GM21515 (cell line): ENCODE measurements at regions not wholly inside any gene's neighbourhood (a gene's known extent, or its start where the extent isn't known, plus 50 kb on each side); places are given as distances from the start of the nearest gene placed in this dataset.

ENCODE experiments used
- ATAC-seq: cut with Tn5 transposase; IDR thresholded peaks from one replicate; pipeline ENCODE4 v1.9.1; 2021; ENCODE audit not compliant: unreplicated experiment

DNA sequence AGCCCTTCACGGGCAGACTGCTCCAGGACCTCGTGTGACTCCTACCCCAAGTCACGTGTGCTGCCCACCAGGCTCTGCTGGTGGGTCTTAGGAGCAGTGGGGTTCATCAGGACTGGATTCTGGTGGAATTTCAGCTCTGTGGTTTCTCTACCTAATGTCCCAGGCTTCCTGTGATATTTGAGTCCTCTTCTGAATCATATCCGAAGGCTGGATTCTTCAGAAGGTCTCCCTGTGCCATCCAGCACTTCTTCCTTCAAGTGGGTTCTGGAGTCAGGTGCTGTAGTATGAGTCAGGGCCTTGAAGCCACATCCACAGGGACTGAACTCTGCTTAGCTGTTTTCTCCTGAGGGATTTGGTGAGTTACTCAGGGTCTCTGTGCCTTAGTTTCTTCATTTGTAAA, 850.2 kb upstream of the CELF4 start:
- no peak for ATAC-seq

DNA sequence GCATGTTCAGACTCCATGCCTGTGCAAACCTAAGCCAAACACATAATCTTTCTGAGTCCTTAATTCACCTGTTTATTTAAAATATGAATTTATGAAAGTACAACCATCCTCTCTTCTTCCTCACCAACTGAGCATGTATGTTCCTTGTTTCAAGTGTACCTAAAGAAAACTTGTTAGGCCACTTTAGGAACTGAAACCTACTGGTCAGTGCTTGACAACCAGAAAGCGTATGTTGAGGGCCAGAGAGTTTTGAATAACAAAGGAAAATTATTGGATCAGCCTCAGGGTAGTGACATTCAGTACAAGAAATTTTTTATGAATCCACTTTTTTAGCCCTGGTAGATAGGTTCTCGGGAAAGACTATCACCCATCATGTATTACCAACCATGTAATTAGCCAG, 847.6 kb upstream of the CELF4 start:
- no peak for ATAC-seq

DNA sequence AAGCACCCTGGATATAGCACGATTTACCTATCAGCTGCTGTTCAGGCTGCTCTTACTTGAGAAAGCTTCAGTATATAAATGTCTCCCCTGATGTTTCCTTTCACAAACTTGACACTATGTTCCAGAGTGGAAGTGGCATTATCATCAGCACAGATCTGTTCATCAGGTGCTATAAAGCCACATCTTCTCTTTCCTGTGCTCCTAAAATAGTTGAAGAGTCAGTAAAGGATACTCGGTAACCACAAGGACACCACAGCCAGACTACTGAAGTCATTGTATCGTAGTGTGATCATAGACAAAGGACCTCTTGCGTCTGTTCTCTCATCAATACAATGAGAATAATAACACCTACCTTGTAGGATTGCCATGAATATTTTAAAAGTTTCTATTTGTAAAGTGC, 841.0 kb upstream of the CELF4 start:
- ATAC-seq: no peak

DNA sequence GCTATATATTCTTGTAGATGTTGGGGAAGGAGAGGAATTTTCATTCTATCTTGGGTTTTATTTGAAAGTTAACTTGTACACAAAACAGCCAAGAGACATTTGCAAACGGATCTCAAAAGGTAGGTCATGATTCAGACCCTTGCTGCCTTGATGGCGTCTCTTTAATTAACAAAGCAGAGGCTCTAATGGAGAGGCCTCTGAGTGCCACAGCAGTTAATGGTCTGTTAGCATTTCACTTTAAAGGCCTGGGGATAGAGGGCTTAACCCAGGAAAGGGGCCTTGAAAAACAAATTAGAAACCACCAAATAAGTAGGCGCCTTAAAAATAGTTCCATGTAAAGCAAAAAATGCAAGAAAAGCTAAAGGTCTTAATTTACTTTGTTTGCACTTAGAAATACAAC, 836.9 kb upstream of the CELF4 start:
- no peak for ATAC-seq

DNA sequence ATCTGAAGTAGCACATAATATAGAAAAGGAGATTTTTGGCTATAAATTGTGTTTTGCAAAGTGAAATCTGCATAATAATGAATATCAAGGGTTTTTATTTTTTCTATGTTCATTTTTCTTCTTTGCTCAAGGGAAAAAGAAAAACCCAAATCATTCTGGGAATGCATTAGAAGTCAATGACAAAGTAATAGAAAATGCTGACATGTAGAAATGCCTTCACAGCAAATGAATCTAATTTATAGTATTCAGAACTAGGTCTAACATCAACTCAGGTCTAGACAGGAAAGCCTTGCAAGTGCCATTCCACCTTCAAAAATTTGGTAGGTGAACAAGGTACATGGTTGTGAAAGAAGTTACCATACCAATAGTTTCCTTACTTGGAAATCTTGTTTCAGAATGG, 831.5 kb upstream of the CELF4 start:
- no peak for ATAC-seq

DNA sequence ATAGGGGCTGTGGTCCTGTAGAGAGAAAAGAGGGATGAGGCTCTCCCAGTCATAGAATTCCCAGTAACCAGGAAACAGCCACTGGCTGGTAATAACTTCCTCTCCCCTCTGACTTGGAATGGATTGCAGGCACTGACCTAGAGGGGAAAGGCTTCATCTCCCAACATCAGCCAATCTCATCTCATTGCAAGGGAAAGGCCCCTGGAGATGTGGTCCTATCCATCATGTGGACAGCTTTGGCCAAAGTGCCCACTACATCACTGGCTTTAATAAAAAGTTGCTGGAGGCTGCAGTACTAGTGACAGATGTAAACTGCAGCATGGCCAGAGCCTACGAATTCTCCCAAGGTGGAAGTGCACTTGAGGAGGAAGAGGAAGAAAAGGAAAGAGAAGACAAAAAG, 820.5 kb upstream of the CELF4 start:
- no peak for ATAC-seq

DNA sequence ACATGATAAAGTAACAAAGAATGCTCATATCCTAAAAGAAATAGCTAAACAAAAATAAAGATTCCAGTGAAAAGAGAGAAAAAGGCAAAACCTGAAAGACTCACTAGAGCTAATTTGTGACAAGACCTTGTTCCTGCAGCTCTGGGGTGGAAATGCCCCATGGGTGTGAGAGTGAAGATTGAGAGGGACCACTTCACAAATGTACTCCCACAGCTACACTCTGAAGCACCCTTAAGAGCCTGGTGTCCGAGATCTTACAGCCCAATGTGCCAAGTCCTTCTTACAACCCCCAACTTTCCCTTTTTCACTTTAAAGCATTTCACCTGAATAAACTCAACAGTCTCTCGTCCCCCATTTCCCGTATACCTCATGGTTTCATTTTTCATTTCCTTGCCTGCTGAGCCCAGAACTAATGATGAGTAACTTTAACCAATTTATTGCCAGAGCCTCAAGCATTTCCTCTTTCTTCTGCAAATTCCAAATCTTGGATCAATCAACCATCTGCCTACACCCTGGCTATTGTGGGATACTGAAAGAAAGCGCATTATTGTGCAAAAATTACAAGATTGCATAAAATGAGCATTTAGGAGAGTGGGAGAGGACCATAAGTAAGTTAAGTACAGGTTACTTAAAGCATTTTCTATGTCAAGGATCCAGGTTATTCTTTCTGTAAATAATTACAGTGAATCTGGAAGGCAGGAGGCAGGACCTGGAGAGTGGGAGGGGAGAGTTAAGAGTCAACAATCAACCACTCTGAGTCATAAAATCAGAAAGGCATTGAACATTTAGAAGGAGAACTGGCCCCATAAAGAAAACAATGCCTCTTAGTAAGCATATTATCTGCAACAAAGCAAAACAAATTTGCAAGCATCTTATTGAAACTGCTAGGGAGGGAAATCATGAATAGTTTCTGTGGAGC, 804.4 kb upstream of the CELF4 start:
- ATAC-seq: no peak

DNA sequence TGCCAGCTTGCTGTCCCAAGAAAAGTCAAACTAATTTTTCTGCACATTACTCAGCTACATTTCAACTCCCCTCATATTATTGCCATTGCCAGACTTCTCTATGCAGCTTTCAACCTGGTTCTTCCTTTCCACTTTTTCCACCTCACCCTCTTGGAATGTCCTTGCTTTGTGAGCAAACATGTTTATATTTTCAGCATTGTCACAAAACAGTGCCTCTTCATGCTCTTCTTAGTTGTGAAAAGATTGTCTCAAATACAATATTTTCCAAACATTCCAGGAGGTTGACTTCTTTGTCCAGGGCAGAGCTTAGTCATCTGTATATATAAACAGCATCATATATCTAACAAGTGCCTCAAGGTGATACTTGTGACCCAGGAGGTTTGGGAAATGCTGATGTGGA, 803.3 kb upstream of the CELF4 start:
- no peak for ATAC-seq

DNA sequence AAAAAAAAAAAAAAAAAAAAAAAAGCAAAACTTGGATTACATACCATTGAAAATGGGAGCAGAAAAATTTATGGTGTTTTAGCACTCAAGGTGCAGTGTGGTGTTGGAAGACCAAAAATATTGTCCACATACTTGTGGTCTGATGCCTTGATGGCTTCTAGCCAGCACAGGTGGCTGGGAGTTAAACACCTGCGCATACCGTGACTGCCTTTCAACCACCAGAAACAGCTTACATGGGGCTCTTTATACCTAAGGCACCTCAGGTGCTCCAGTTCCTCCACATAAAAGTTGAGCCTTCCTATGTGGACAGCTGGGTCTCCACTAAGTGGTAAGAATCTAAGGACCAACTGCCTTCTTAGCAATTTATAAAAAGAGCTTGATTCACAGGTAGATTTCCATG, 802.6 kb upstream of the CELF4 start:
- no peak for ATAC-seq

DNA sequence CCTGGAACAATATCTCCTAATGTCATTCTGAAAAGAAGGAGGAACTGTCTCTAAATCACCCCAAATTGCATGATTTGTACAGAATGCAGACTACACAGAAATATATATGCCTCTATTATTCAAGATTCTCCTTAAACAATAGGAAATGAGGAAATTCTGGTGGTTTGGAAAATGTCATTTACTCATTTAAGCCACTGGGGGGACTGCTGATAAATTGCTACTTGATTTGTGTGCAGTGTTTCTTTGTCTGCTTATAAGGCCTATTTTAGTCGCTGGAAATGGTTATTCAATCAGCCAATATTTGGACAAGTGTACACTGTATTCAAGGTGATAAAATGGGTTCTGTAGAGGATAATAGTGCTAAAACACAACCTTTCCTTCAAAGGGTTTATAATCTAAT, 801.9 kb upstream of the CELF4 start:
- no peak for ATAC-seq

DNA sequence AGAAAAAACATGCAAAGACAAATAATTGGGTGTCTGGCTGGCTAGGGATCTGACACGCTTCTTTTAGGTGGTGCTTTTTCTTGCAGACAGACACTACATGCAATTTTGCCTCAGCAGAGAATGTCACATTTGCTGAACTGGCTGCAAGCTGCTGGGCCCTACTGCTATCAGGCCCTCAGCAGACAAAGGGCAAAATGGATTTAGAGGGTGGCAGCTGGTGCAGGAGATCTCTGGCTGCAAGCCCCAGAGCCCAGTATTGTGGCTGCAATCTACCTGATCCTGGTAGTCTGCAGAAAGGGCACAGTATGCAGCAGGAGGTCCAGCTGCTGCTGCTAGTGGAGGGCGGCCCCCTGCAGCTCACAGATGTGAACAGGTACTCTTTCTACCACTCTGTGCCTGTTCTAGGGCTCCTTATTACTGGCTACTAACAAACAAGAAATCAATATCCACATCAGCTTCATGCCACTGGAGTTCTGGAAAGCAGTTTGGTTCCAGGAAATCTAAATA, 796.7 kb upstream of the CELF4 start:
- no peak for ATAC-seq

DNA sequence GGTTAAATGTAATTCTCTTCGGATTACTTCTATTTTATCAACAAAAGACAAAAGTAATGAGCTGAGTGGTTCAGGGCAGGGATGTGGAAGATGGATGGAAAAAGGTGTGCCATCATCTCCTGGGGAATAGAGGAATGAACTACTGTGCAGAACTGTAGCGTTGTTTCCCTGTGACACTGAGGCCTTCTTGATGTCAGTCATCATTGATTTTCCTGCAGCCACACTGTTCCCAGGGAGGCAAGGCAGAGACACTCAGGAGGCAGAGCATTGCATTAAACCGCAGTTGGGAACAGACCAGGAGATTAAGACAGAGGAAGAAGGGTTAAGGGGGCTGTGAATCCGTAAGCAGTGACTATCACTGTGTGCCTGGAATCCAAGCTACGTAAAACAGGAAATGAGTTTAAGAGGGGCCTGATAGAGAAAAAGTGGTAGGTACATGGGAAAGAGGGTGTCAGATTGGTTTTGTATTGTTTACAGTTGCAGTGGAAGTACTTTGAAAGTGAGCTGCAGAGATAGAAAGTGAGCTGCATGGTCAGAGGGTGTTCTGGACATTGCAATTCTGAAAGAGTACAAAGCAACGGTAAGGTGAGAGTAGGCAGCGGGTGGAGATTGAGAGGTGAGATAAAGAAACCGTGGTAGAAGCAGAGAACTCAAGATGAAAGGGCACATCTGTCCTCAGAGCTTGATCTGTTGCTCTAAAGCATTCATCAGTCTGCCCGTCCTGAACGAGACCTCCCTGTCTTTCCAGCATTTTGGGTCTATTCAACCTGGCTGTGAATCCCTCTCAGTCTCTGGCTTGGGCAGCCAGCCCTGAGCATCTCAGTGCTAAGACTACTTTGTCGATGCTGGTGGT, 793.4 kb upstream of the CELF4 start:
- no peak for ATAC-seq

DNA sequence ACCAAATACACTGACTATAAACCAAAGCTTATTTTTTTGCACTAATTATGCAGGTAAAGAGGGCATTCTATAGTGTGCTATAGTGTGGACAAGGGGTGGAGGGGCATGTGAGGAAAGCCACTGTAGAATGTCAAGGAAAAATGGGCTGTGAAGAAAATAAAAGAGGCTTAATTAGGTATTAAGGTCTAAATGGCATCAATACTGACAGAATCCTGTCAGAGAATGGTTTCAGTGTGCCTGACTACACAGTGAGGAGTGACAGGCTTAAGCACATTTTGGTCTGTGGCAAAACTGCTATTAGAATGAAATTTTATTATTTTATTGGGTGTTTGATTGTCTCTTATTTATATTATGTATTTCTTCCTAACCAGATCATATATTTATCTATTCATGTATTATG, 787.6 kb upstream of the CELF4 start:
- ATAC-seq: no peak

DNA sequence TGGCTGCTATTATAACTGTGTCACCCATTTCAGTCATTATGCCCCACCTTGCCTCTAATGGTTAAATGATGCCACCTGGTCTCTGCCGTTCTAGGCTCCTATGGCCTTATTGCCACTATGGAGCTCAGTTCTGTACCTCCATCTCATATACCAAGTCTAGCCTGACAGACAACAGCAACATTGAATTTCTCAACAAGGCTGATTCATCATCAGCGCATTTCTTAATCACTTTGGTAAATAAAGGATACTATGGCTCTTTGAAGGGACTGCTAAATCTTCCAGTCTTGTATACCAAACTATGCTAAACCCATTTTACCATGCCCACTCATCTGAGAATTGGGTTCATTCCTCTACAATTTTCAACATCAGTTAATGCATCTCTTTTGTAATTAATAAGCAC, 784.5 kb upstream of the CELF4 start:
- no peak for ATAC-seq

DNA sequence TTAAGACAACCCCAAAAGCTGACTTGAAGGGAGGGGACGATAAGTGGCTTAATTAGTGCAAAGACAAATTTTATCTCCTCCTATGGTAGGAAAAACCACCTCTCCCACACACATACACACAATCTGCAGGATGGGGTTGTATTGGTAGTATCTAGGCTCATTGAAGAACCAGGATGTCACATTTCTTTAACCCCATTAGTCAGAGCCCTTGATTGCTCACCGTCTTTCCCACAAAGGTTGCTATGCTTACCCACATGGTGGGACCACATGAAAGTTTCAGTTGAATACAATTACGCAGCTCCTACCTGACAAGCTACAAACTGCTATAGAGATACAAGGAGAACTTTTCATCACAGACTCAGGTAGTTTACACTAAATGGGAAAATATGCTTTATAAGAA, 765.0 kb upstream of the CELF4 start:
- ATAC-seq: no peak

DNA sequence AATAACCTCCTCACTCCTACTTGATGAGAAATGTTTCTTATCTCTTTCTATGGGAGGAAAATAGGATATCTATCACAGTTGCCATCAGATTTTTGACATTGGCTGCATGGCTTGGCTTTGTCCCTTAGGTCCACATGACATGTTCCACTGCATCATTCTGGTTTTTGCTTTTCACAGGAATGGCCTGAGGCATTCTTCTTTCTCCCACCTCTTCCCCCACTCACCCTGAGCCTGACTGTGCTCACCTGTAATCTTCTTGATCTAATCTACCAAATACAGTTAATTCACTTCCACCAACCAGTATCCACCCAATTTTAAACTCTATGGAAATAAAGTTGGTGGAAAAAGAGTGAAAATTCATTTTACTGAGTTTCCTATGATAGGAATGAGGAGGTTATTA, 763.5 kb upstream of the CELF4 start:
- no peak for ATAC-seq

DNA sequence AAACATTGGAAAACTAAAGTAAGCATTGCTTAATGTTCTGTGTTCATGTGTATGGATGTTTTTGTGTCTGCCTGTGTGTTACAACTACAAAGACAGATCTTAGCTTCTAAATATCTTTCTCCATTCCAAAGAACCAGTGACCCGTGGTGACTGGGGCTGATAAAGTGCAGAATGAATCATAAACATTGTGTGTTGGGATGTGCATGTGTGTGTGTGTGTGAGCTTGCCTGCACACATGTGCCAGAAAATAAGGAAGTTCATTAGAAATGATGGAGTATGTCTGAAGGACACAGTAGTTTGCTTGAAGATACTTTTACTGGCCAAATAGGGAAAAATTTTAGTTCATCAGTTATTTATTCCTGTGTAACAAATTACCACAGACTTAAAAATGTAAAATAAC, 756.6 kb upstream of the CELF4 start:
- ATAC-seq: no peak

DNA sequence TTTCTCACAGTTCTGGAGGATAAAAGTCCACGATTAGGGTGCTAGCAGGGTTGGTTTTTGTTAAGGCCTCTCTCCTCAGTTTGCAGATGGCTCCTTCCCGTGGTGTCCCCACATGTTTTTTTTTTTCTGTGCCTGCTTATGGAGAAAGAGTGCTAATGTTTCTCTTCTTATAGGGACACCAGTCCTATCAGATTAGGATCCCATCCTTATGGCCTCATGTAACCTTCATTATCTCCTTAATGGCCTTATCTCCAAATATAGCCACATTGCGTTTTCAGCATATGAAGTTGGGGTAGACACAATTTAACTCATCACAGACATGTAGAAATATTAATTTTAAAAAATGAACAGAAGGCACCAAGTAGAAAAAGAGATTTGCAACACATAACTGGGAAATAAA, 755.7 kb upstream of the CELF4 start:
- ATAC-seq: no peak

DNA sequence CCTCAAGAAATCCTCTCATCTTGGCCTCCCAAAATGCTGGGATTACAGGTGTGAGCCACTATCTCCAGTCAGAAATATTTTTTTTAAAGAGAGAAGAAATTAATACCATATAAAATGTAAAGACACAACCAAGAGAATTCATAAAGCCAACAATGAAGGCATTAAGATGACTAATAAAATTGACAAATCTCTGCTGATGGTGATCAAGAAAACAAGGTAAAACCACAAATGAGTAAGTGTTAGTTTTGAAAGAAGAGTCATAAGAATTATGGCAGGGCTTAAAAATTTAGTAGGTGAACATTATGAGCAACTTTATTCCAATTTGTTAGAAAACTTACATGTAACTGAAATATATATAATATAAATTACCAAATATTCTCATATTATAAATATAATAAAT, 752.8 kb upstream of the CELF4 start:
- no peak for ATAC-seq

DNA sequence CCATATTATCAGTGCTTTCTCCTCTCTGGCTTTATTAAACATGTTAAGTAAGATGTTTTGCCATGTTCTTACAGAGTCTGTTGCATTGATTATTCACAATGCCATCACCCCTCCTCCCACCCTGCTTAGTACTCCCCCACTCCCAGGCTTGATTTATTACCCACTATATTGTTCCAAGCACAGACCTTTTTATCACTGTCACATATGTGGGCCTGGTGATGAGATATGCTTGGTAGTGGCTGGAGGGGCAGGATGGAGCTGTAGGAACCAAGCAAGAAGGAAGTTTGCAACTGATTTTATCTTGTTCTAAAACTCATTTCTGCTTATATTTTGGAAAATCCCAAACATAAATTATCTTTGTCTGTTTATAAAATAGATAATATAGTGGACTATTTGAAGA, 748.2 kb upstream of the CELF4 start:
- ATAC-seq: no peak

DNA sequence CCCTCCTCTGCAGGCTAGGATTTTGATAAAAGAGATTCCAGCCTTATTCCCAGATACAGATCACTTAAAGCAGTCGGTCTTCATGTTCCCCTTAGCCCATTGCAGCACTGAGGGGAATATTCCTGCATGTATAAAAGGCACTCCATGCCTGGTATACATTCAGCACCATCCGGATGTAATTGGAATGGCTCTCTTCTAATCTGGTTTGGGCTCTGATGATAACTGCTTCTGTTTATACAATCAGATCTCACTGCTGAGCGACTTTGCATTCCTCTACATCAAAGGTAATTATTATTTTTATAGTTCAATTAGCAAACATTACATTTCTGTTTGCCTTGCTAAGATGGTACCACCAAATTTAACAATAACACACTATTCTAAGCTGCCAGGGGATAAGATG, 746.9 kb upstream of the CELF4 start:
- no peak for ATAC-seq

DNA sequence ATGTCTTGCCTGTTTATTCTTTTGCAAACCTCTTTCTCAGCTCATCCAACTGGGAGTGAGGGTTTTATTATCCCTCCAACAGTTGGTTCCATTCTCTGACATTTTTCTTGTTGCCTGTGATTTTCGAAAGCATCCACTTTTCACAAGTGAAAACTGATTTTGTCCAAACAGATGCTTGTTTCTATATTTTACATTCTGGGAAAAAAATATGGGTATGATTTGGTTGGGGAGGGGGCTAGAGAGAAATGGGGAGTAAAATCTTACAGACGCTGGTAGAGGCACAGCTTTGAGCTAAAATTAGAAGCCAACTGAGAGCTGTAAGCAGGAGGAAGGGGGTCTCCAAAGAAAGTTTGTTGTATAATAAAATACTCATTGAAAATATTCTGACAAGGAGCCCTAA, 745.3 kb upstream of the CELF4 start:
- no peak for ATAC-seq
